ENCODE measurements at regions not wholly inside any gene's neighbourhood (a gene's known extent, or its start where the extent isn't known, plus 50 kb on each side); places are given as distances from the start of the nearest gene placed in this dataset.

- no peak for TF ChIP-seq CTCF (IDR thresholded peaks at IDR 0.05; ENCODE audit: low read depth, low read length)
- H3K27me3 ChIP-seq (ENCODE audit: control insufficient read depth, insufficient read depth, low read length) = no peaks in the 10 kb centered on the region
- CTCF ChIA-PET = interaction anchor here (1.8 kb wide), 1 partner anchor 35 kb away, joined by 8 read pairs; no protein-coding TSS in a partner anchor
- POLR2A ChIA-PET = no interaction called here
- H3K27ac ChIP-seq (ENCODE audit: low read depth, low read length) = no peak overlapping the region
- no peak for DNase-seq (ENCODE audit: low read depth, low spot score)
- no peaks in the 10 kb centered on the region for H3K9me3 ChIP-seq (ENCODE audit: control insufficient read depth, insufficient read depth, low read length)
- H3K4me3 ChIP-seq (ENCODE audit: low read depth, low read length) = no peak overlapping the region
Measured at GRCh38 chr3:116806351-116806750, 96.8 kb downstream of the TUSC7 start.

GRCh38 chr3:116808725-116809124 lies 99.1 kb downstream of the TUSC7 start:
- ChIA-PET POLR2A (no interaction called here), CTCF (interaction anchor here (0.7 kb wide), 1 partner anchor 38 kb away, joined by 3 read pairs; no protein-coding TSS in a partner anchor)
- no peak overlapping the region for H3K4me3 ChIP-seq (ENCODE audit: low read depth, low read length)
- H3K9me3 ChIP-seq (ENCODE audit: control insufficient read depth, insufficient read depth, low read length) = no peaks in the 10 kb centered on the region
- H3K27me3 ChIP-seq (ENCODE audit: control insufficient read depth, insufficient read depth, low read length) = no peaks in the 10 kb centered on the region
- H3K27ac ChIP-seq (ENCODE audit: low read depth, low read length) = no peak overlapping the region
- DNase-seq (ENCODE audit: low read depth, low spot score) = no peak
- no peak for TF ChIP-seq CTCF (IDR thresholded peaks at IDR 0.05; ENCODE audit: low read depth, low read length)

- POLR2A ChIA-PET = no interaction called here
- Histone ChIP-seq H3K4me3 (ENCODE audit: low read depth, low read length) (no peak overlapping the region), H3K27me3 (ENCODE audit: control insufficient read depth, insufficient read depth, low read length) (no peaks in the 10 kb centered on the region), H3K27ac (ENCODE audit: low read depth, low read length) (no peak overlapping the region), H3K9me3 (ENCODE audit: control insufficient read depth, insufficient read depth, low read length) (no peaks in the 10 kb centered on the region)
- CTCF ChIA-PET = interaction anchor here (0.6 kb wide), 1 partner anchor 49 kb away, joined by 6 read pairs; no protein-coding TSS in a partner anchor
- no peak for DNase-seq (ENCODE audit: low read depth, low spot score)
- TF ChIP-seq CTCF (IDR thresholded peaks at IDR 0.05; ENCODE audit: low read depth, low read length) = no peak
Measured at GRCh38 chr3:116809208-116809607, 99.6 kb downstream of the TUSC7 start.

- no peak overlapping the region for H3K27ac ChIP-seq (ENCODE audit: low read depth, low read length)
- DNase-seq (ENCODE audit: low read depth, low spot score) = no peak
- no peak for TF ChIP-seq CTCF (IDR thresholded peaks at IDR 0.05; ENCODE audit: low read depth, low read length)
- H3K4me3 ChIP-seq (ENCODE audit: low read depth, low read length) = no peak overlapping the region
- H3K27me3 ChIP-seq (ENCODE audit: control insufficient read depth, insufficient read depth, low read length) = no peaks in the 10 kb centered on the region
- POLR2A ChIA-PET = interaction anchor here (0.7 kb wide), 1 partner anchor 16 kb away, joined by 3 read pairs; no protein-coding TSS in a partner anchor
- CTCF ChIA-PET = interaction anchor here (1.2 kb wide), 1 partner anchor 41 kb away, joined by 3 read pairs; no protein-coding TSS in a partner anchor
- no peaks in the 10 kb centered on the region for H3K9me3 ChIP-seq (ENCODE audit: control insufficient read depth, insufficient read depth, low read length)
Measured at GRCh38 chr3:116811754-116812153, 102.2 kb downstream of the TUSC7 start.

GRCh38 chr3:116812949-116813348 lies 103.4 kb downstream of the TUSC7 start:
- DNase-seq (ENCODE audit: low read depth, low spot score) = no peak
- POLR2A ChIA-PET = no interaction called here
- H3K4me3 ChIP-seq (ENCODE audit: low read depth, low read length) = no peak overlapping the region
- no peaks in the 10 kb centered on the region for H3K27me3 ChIP-seq (ENCODE audit: control insufficient read depth, insufficient read depth, low read length)
- no peak overlapping the region for H3K27ac ChIP-seq (ENCODE audit: low read depth, low read length)
- no peaks in the 10 kb centered on the region for H3K9me3 ChIP-seq (ENCODE audit: control insufficient read depth, insufficient read depth, low read length)
- no peak for TF ChIP-seq CTCF (IDR thresholded peaks at IDR 0.05; ENCODE audit: low read depth, low read length)
- CTCF ChIA-PET = interaction anchor here (1.2 kb wide), 1 partner anchor 42 kb away, joined by 3 read pairs; no protein-coding TSS in a partner anchor
